Astrocyte (in vitro differentiated cells and primary cell): ENCODE measurements at regions not wholly inside any gene's neighbourhood (a gene's known extent, or its start where the extent isn't known, plus 50 kb on each side); places are given as distances from the start of the nearest gene placed in this dataset.

ENCODE experiments used
- DNase-seq: peaks from one replicate; pipeline ENCODE4 v3.0.0-alpha.2; 2010; ENCODE audit warnings: low read depth
- FAIRE-seq: peaks from 2 replicates; lab custom pipeline; 2011; peaks lifted over from hg19 to GRCh38; lab: Jason Lieb, UNC
- H2AFZ ChIP-seq: 2 replicates; pipeline ENCODE4 v1.6.0; 2012; ENCODE audit warnings: low read depth, low read length, inconsistent platforms
- H3K27ac ChIP-seq: 2 replicates; pipeline ENCODE4 v1.5.1; 2011; ENCODE audit warnings: low read depth, low read length, inconsistent platforms
- H3K27me3 ChIP-seq: 2 replicates; pipeline ENCODE4 v1.6.0; 2011; ENCODE audit warnings: low read length, inconsistent platforms; ENCODE audit not compliant: insufficient read depth
- H3K36me3 ChIP-seq: 2 replicates; pipeline ENCODE4 v1.5.1; 2011; ENCODE audit warnings: low read length, inconsistent platforms; ENCODE audit not compliant: insufficient read depth
- H3K4me1 ChIP-seq: 2 replicates; pipeline ENCODE4 v1.5.1; 2011; ENCODE audit warnings: low read length, inconsistent platforms; ENCODE audit not compliant: insufficient read depth
- H3K4me2 ChIP-seq: 2 replicates; pipeline ENCODE4 v1.6.0; 2012; ENCODE audit warnings: low read length, inconsistent platforms
- H3K4me3 ChIP-seq: 2 replicates; pipeline ENCODE4 v1.5.1; 2011; ENCODE audit warnings: low read depth, mild to moderate bottlenecking, low read length, inconsistent platforms; ENCODE audit not compliant: insufficient read depth
- H3K79me2 ChIP-seq: 2 replicates; pipeline ENCODE4 v1.6.0; 2012; ENCODE audit warnings: mild to moderate bottlenecking, low read length, inconsistent platforms; ENCODE audit not compliant: insufficient read depth
- H3K9ac ChIP-seq: 2 replicates; pipeline ENCODE4 v1.6.0; 2012; ENCODE audit warnings: mild to moderate bottlenecking, low read length, inconsistent platforms
- H3K9me3 ChIP-seq: 2 replicates; pipeline ENCODE4 v1.5.1; 2012; ENCODE audit warnings: low read depth, mild to moderate bottlenecking, low read length, inconsistent platforms; ENCODE audit not compliant: insufficient read depth
- H4K20me1 ChIP-seq: 2 replicates; pipeline ENCODE4 v1.6.0; 2012; ENCODE audit warnings: low read length, inconsistent platforms; ENCODE audit not compliant: insufficient read depth
- H3K27ac Mint-ChIP-seq: one replicate; pipeline ENCODE4 v1.8.0; 2021; ENCODE audit warnings: mild to moderate bottlenecking, mixed read lengths; ENCODE audit not compliant: unreplicated experiment
- H3K27me3 Mint-ChIP-seq: one replicate; pipeline ENCODE4 v1.8.0; 2021; ENCODE audit warnings: low read depth, mixed read lengths; ENCODE audit not compliant: unreplicated experiment
- H3K36me3 Mint-ChIP-seq: one replicate; pipeline ENCODE4 v1.8.0; 2021; ENCODE audit warnings: low read depth, mixed read lengths; ENCODE audit not compliant: unreplicated experiment
- H3K4me1 Mint-ChIP-seq: one replicate; pipeline ENCODE4 v1.8.0; 2021; ENCODE audit warnings: low read depth, mixed read lengths; ENCODE audit not compliant: unreplicated experiment
- H3K4me3 Mint-ChIP-seq: one replicate; pipeline ENCODE4 v1.8.0; 2021; ENCODE audit warnings: mild to moderate bottlenecking, moderate library complexity, mixed read lengths; ENCODE audit not compliant: unreplicated experiment
- H3K9me3 Mint-ChIP-seq: one replicate; pipeline ENCODE4 v1.8.0; 2021; ENCODE audit warnings: mild to moderate bottlenecking, mixed read lengths; ENCODE audit not compliant: unreplicated experiment
- CTCF ChIP-seq: IDR thresholded peaks from 2 replicates; pipeline ENCODE4 v1.5.1; 2011; ENCODE audit warnings: low read depth, mild to moderate bottlenecking, inconsistent platforms, low read length, moderate library complexity; ENCODE audit not compliant: insufficient read depth
- EZH2 ChIP-seq: IDR thresholded peaks from 2 replicates; pipeline ENCODE4 v1.6.1; 2012; ENCODE audit warnings: mild to moderate bottlenecking, low read length, inconsistent platforms; ENCODE audit not compliant: insufficient read depth

- Histone ChIP-seq H4K20me1 (no peaks in the 10 kb centered on the region), H3K9me3 (no peaks in the 10 kb centered on the region), H3K79me2 (no peaks in the 10 kb centered on the region), H2AFZ (no peak overlapping the region), H3K27me3 (no peaks in the 10 kb centered on the region), H3K4me3 (no peak overlapping the region), H3K27ac (no peak overlapping the region), H3K4me2 (no peak overlapping the region), H3K36me3 (no peaks in the 10 kb centered on the region), H3K9ac (no peak overlapping the region), H3K4me1 (no peaks in the 10 kb centered on the region)
- Mint-ChIP-seq H3K36me3 (no peaks in the 10 kb centered on the region), H3K27ac (no peak overlapping the region), H3K4me3 (no peak overlapping the region), H3K27me3 (no peaks in the 10 kb centered on the region), H3K4me1 (no peaks in the 10 kb centered on the region), H3K9me3 (no peaks in the 10 kb centered on the region)
- TF ChIP-seq CTCF (no peak), EZH2 (no peak)
- FAIRE-seq (no peak), DNase-seq (no peak)
Observed at GRCh38 chr1:187878883-187879282, 1050.1 kb downstream of the PLA2G4A start.

DNA sequence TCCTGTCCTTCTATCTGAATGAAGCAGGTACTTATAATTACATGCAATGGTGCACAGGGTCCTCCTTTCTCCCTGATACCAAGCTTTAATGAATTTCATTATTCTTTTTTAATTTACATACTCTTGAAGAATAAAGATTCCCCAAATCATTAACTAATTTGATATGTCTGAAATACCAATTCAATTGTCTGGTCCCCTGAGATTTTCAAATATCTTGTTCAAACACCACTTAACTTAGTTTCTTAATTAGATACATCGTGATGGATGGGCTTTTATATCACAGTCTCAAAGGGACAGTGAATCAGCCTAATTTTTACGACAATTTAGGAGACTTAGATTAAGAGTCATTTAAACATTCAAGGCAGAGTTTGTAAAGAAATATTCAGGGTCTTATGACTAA, 1054.6 kb downstream of the PLA2G4A start:
- Histone ChIP-seq H3K4me1 (no peaks in the 10 kb centered on the region), H3K4me3 (no peak overlapping the region), H3K4me2 (no peak overlapping the region), H3K9me3 (no peaks in the 10 kb centered on the region), H3K79me2 (no peaks in the 10 kb centered on the region), H3K36me3 (no peaks in the 10 kb centered on the region), H3K27ac (no peak overlapping the region), H4K20me1 (no peaks in the 10 kb centered on the region), H2AFZ (no peak overlapping the region), H3K27me3 (no peaks in the 10 kb centered on the region), H3K9ac (no peak overlapping the region)
- no peak overlapping the region for H3K4me3 Mint-ChIP-seq
- H3K4me1 Mint-ChIP-seq = no peaks in the 10 kb centered on the region
- FAIRE-seq (no peak), DNase-seq (no peak)
- H3K27ac Mint-ChIP-seq = no peak overlapping the region
- H3K27me3 Mint-ChIP-seq = no peaks in the 10 kb centered on the region
- no peaks in the 10 kb centered on the region for H3K9me3 Mint-ChIP-seq
- H3K36me3 Mint-ChIP-seq = no peaks in the 10 kb centered on the region
- TF ChIP-seq EZH2 (no peak), CTCF (no peak)

- no peak overlapping the region for H3K27ac ChIP-seq
- Mint-ChIP-seq H3K4me3 (no peak overlapping the region), H3K9me3 (no peaks in the 10 kb centered on the region), H3K27me3 (no peaks in the 10 kb centered on the region), H3K27ac (no peak overlapping the region), H3K36me3 (no peaks in the 10 kb centered on the region), H3K4me1 (no peaks in the 10 kb centered on the region)
- no peaks in the 10 kb centered on the region for H3K36me3 ChIP-seq
- FAIRE-seq (no peak), DNase-seq (no peak)
- H3K4me2 ChIP-seq = no peak overlapping the region
- no peak overlapping the region for H3K9ac ChIP-seq
- no peaks in the 10 kb centered on the region for H4K20me1 ChIP-seq
- no peaks in the 10 kb centered on the region for H3K79me2 ChIP-seq
- H3K4me3 ChIP-seq = no peak overlapping the region
- no peak overlapping the region for H2AFZ ChIP-seq
- TF ChIP-seq EZH2 (no peak), CTCF (no peak)
- no peaks in the 10 kb centered on the region for H3K9me3 ChIP-seq
- H3K27me3 ChIP-seq = no peaks in the 10 kb centered on the region
- no peaks in the 10 kb centered on the region for H3K4me1 ChIP-seq
Observed at GRCh38 chr1:187891993-187892682, 1063.4 kb downstream of the PLA2G4A start.
